HG03039 (cell line): ENCODE measurements at regions not wholly inside any gene's neighbourhood (a gene's known extent, or its start where the extent isn't known, plus 50 kb on each side); places are given as distances from the start of the nearest gene placed in this dataset.
"Not testable (repeated sequence)": the region's sequence is repeated elsewhere in the genome, so short reads cannot be mapped to it uniquely, and the experiment has no call there.

Source experiments
- ATAC-seq: cut with Tn5 transposase; IDR thresholded peaks from one replicate; pipeline ENCODE4 v1.9.1; 2021; ENCODE audit warnings: mild to moderate bottlenecking, moderate library complexity; ENCODE audit not compliant: unreplicated experiment

DNA sequence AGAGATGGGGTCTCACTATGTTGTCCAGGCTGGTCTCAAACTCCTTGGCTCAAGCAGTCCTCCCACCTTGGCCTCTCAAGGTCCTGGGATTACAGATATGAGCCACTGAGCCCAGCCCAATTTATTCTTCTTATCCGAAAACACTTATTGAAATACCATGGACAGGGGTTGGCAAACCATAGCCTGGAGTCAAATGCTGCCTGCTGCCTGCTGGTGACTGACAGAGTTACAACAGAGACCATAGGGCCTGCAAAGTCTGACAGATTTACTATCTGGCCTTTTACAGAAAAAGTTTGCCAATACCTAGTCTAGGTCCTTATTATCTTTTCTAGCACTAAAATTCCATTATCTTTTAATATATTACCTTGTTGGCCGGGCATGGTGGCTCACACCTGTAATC, 87.1 kb upstream of the ZNF281 start:
- no peak for ATAC-seq

DNA sequence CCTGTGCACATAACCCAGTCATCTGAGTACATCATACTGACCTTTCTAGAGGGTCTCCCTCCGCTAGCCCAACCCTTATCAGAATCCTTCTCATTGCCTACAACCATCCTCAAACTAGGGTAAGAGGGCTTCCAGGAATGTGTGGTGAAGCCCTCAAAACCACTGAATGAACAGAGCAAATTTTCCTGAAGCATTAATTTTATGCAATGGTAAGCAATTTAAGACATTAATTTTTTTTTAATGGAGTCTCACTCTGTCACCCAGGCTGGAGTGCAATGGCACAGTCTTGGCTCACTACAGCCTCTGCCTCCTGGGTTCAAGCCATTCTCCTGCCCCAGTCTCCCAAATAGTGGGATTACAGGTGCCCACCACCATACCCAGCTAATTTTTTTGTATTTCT, 86.1 kb upstream of the ZNF281 start:
- ATAC-seq = no peak

DNA sequence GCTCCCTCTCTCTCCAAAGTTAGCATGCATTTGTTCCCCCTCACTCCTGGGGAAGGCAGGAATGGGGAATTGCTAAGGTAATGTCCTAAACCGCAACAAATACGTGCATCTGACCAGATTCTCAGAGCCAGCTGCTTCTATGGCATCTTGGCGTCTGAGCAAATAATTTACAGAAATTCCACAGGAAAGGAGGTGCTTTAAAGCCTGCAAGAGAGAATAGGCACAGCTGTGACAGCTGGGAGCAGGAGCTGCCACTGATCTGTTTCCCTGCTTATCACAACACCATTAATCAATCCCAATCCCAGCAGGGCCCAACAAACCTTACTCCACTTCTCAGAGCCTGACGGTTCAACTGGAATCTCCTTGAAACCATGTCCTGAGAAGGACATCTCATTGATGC, 83.5 kb upstream of the ZNF281 start:
- no peak for ATAC-seq

DNA sequence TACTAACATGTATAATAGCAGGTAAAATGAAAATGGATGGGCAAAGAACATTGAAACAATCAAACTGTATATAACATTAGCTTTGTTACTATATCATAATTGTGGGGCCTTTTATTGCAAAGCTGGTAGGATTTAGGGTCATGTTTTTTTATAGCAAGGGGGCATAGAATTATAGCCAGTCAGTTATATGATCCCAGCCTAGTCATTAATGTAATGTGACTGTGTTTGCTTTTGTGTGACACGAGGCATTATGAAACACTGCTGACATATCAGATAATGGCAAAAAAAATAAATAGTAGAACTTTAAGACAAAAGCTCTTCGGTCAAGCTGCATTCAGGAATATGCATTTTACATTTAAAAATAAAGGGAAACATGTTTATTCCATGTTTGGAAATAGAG, 81.3 kb upstream of the ZNF281 start:
- ATAC-seq = no peak

DNA sequence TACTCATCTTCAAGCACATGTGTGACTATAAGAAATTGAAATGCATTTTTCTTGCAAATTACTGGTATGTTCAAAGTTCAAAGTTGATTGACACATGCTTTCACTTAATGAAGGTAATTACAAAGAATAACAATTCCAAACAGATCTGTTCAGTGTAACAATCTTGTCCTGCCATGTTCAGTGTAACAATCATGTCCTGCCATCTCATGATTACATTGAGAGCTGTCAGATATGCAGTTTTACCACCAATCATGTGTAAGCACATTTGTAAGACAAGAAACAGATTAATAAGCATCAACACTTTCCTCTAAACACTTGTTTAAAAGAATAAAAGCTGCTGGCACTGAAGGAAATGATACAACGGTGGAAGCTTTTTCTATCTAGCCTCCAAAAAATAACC, 80.3 kb upstream of the ZNF281 start:
- no peak for ATAC-seq

DNA sequence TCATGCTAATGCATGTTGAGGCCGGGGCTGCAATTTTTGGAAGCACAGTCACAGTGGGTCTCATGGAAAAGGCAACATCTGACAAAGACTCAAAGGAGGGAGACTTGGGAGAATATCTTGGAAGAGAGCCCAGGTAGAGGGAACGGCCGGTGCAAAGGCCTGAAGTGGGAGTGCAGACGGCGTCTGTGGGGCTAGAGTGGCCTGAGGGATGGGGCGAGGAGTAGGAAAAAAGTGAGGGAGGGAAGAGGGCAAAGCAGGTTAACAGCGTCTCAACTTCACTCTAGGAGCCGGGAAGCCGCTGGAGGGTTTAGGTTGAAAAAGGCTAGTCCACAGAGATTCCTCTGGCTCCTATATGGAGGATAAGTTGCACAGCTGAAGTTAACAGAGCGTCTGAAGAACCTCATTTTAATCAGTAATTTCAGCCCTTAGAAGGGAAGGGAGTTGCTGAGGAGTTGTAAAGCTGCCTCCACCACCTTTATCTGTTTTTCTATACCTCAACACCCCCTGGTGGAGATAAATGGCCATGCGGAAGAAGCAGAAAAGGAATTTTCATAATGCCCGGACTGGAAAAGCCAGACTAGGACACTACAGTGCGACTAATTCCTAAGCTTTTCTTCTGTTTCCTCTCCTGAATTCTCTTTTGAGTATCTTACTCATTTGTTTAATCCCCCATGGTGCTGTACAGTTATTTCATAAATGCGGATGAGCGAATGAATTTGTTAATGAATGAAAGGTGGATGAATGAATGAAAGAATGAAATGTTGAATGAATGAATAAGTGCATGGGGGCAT, 78.7 kb upstream of the ZNF281 start:
- ATAC-seq = peak; percentile 56

DNA sequence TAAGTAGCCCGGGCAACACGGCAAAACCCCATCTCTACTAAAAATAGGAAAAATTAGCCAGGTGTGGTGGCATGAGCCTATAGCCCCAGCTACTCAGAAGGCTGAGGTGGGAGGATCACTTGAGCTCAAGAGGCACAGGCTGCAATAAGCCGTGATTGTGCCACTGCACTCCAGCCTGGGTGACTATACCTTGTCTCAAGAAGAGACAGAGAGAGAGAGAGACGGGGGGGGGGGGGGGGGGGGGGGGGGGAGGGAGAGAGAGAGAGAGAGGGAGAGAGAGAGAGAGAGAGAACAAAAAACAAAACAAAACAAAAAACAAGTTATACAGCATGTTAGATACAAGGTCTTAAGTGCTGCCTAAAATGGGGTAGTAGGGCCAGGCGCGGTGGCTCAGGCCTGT, 77.8 kb upstream of the ZNF281 start:
- ATAC-seq = no peak

DNA sequence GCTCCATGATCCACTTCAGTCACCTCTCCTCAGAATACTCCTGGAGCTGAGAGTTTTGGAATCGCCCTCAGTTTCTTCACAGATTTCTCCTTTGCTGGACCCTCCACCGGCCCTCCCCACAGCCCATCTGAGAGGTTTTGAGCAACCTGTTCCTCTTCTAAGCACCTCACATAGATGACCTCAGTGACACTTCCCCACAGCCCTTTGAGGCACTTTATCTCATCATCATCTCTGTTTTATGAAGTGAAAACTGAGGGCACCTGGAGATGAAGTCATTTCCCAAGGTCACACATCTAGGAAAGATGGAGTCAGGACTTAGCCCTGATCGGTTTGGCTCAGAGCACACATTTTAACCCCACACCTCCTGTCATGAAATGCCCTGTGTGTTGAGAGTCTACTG, 76.8 kb upstream of the ZNF281 start:
- ATAC-seq = no peak

DNA sequence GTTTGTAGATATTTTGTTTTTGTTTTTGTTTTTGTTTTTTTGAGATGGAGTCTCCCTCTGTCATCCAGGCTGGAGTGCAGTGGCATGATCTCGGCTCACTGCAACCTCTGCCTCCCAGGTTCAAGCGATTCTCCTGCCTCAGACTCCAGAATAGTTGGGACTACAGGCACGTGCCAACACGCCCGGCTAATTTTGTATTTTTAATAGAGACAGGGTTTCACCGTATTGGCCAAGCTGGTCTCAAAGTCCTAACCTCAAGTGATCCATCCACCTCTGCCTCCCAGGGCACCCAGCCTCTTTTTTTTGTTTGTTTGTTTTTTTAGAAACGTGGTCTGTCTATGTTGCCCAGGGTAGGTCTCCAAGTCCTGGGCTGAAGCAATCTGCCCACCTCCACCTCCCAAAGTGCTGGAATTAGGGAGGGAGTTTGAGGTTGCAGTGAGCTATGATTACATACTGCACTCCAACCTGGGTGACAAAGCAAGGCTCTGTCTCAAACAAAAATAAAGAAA, 74.7 kb upstream of the ZNF281 start:
- ATAC-seq = not testable (repeated sequence)

DNA sequence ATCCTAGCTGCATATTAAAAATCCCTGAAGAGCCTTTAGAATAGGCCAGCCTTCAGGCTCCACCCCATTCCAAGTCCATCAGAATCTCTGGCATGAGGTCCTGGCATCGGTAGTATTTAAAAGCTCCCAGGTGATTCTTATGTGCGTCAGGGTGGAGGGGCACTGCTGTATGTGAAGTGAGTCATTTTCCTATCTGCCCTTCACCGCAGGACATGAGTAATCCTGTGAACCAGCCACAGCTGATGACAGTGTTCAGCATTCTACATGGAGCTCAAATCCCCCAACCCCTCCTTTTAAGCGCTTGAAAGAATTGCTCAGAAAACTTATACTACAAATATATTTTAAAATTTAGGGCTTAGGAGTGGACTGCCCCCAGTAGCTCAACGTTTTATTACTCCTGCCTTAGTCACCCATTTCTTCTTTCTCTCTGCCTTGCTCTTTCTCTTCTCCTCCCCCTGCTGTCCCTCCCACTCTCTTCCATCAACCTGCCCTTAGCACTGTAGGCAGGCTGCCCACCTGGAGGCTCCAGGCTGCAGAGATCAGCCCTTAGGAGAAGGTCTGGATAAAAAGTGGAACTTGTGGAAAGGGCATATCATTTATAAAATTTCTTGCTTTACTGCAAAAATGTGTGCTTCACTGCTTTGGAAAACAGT, 73.8 kb upstream of the ZNF281 start:
- peak; percentile 97 for ATAC-seq

DNA sequence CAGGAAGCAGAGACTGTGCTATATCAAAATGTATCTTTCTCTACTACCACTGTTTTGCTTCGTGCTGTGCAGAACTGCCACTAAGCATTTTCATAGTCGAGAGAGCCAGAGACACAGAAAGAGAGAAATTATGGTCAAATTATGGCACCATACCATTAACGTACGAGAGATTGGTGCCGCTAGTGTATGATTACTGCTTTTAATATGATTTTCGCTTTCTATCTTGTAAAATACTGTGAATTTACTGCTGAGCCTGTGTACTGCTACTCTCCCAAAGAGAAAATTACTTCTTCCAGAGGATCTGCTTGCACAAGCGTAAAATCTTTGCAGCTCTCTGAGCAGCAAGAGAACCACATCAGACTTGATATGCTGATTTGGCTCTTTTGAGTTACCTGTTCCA, 71.1 kb upstream of the ZNF281 start:
- ATAC-seq = no peak

DNA sequence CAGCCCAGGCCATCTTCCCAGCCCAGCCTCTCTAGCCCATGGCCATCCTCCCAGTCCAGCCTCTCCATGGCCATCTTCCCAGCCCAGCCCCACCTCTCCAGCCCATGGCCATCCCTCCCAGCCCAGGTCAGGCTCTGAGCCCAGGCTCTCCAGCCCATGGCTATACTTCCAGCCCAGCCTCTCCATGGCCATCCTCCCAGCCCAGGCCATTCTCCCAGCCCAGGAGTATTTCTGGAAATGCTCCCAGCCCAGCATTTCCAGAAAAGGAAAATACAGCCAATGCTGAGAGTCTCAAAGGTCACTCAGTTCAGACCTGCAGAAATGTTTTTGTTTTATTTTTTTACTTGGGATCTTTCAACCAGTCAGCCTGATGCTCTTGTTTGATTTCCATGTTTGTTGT, 70.0 kb upstream of the ZNF281 start:
- no peak for ATAC-seq

DNA sequence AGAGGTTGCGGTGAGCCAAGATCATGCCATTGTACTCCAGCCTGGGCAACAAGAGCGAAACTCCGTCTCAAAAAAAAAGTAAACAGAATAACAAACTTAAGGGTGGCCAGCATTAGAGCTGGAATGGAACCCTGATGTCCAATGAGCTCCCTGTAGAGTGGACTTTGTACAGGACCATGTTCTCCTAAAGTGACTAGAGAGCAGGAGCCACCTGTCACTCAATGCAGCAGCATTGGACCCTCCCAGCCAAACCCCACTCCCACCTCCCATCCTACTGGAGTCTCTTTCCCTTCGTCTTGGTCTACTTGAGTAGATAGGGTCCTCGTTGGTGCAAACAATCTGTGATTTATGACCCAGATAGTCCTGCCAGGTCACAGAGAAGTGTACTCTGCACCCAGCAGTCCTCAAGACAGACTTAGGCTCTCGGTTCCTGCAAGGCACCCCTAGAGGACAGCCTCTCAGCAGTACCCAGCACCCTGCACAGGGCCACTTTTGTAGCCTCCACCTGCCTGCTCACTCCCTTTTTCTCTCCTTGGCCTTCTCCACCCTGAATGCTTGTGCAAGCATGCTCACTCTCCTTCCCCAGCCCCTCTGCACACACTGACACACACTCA, 69.2 kb upstream of the ZNF281 start:
- no peak for ATAC-seq

DNA sequence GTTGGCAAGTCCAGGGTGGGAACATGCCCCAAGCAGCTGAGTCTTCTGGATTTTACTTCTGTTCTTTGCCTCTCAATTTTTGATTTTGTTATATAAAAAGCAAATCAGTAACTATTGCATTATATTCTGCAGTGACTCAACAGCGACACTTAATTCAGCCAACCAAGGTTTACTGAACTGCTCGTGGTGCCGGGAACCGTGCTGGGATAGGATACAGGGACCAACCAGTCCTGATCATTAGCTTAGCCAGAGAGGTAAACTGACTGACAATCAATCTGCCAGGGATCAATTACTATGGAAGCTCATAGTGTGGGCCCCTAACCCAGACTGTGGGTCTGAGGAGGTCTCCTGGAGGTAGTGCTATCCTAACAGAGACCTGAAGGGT, 68.4 kb upstream of the ZNF281 start:
- no peak for ATAC-seq

DNA sequence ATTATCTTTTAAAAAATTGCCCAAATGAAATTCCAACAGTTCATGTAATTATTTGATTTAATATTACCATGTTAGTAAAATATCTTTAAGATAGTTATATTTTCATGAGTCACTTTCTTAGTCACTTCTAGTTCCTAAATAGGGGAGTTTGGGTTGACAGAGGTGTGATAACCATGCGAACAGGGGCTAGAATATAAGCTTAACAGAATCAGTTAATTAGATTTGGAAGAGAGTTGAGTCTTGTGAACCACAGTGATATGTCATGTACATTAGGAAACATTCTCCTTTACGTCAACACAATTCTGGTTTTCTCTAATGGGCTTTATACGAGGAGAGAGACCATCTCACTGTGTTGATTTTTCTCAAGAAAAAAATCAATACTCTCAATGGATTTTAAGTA, 64.8 kb upstream of the ZNF281 start:
- no peak for ATAC-seq

DNA sequence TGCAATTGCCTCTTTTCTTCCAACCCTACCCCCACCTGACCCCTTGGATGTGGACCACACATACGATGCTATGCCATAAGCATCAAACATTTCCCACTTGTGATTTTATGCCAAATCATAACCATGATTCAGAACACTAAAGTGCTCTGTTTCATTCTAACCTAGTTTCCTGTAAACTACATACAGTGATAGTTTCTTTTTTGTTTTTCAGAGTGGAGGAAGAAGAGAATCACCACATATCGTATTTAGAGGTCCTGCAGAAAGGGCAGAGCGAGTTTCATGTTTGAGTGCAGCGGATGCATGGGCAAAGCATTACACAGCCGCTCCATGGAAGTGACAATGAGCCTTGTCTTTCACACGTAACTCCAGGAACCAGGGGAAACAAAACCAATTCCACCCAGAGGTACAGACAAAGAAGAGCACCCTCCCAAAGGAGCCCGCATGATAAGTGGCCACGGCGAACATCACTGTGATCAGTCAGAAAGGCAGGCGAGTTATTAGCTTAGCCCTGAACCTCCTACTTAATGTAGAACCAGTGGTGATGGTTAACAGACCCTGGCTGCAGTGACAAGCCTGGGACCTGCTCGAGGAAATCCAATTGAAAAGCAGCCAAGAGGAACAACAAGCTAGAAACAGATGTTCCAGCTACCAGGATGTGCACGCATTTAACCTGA, 64.0 kb upstream of the ZNF281 start:
- ATAC-seq = peak; percentile 61

DNA sequence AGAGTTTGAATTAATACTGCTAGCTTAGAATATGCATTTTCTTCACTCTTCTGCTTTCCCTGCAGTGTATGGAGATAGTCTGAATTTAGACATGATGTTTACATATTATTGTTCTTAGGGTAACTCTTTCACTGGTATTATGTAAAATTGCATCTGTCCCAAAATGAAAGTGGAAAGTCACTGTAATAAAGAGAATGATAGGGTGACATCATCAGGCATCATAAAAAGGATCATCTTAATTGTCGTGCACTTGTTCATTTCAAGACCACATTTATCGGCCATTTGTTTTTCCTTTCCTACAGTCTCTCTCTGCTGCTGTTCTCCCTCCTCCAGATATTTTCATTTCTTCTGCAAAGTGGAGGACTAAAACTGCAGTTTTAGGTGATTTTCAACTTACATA, 61.9 kb upstream of the ZNF281 start:
- no peak for ATAC-seq

DNA sequence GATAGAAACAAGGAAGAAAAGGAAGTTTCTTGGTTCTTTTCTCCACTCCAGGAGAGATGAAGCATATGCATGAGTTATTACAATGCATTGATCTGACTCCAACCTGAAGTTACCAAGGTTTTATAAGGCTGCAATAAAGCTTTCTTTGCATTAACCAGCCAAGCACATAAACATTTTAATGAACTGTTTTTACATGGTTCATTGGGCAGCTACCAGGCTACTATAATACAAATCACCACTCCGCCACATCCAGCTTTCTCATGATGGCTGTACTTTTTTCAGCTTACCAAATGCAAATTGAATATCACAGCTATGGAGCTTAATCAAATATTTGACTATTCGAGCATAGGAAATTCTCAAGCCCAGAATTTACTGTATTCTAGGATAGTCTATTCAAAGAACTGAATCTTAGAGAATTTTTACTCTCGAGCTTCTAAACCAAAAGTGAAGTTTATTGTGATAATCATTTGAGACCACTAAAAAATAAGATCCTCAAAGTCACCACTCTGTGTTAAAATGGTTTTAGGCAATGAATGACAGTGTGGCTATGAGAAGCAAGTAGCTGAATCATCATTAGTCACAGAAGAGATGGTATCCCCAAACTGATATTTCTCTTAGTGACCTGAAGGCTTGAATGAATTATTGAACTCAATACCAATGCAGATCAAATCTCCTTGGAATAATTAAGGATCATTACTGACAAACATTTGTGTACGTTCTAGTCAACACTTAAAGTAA, 58.6 kb upstream of the ZNF281 start:
- no peak for ATAC-seq

DNA sequence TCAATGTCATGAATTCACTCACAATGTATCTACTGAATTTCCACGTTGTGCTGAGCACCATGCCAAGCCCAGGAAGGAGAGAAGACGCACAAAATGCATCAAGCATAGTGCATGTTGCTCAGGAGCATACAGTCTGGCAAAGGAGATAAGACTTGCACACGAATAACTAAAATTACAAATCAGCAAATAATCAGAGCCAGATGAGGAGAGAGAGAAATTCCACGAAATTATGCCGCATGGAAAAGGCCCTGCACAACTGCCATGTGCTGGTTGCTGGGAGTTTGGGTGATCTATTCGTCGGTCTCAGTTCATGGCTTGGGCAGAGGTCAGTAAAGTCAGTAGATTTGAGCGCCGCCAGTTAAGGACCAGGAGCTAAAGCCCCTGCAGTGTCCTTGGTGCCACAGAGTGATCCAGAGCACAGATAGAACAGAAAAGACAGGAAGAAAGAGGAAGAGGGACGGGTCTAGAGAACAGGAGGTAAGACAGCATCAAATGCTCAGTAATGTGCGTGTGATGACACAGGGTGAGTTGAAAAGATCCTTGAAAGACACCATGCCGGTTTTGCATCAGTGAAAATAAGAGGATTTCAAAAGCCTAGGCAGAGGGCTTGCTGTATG, 55.1 kb upstream of the ZNF281 start:
- ATAC-seq = no peak
